HG03342 (cell line): ENCODE measurements at regions not wholly inside any gene's neighbourhood (a gene's known extent, or its start where the extent isn't known, plus 50 kb on each side); places are given as distances from the start of the nearest gene placed in this dataset.
"Not testable (repeated sequence)": the region's sequence is repeated elsewhere in the genome, so short reads cannot be mapped to it uniquely, and the experiment has no call there.

Source experiments
- ATAC-seq: cut with Tn5 transposase; IDR thresholded peaks from one replicate; pipeline ENCODE4 v1.9.1; 2021; ENCODE audit warnings: mild to moderate bottlenecking, moderate library complexity; ENCODE audit not compliant: unreplicated experiment

DNA sequence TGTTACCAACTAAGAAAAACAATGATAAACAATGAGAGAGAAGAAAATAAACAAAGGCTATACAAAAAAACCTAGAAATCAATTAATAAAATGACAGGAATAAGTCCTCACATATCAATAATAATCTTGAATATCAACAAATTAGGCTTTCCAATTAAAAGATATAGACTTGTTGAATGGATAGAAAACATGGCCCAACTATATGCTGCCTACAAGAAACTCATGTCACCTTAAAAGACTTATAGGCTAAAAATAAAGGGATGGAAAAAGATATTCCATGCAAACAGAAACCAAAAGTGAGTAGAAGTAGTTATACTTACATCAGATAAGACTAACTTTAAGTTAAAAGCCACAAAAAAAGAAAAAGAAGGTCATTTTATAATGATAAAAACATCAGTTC lies 183.9 kb downstream of the MYRFL start:
- no peak for ATAC-seq

DNA sequence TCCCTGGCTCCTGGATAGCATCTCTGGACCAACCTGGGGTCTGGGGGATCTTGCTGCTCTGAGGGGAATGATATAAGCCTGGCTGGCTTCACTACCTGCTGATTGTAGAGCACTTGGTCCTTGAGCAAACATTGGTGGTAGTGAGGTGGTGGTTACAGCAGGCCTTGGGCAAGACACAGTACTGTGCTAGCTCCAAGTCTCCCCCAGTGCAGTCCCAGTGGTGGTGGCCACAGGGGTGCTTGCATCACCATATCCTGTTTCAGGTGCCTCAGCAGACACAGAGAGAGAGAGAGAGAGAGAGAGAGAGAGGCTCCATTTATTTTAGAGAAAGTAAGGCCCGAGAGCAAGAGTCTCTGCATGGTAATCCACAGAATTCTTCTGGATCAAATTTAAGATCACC lies 186.3 kb downstream of the MYRFL start:
- ATAC-seq: no peak

DNA sequence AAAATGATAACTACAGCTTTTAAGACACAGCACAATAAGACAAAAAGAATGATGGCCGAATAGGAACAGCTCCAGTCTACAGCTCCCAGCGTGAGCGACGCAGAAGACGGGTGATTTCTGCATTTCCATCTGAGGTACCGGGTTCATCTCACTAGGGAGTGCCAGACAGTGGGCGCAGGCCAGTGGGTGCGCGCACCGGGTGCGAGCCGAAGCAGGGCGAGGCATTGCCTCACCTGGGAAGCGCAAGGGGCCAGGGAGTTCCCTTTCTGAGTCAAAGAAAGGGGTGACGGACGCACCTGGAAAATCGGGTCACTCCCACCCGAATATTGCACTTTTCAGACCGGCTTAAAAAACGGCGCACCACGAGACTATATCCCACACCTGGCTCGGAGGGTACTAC lies 188.0 kb downstream of the MYRFL start:
- not testable (repeated sequence) for ATAC-seq

DNA sequence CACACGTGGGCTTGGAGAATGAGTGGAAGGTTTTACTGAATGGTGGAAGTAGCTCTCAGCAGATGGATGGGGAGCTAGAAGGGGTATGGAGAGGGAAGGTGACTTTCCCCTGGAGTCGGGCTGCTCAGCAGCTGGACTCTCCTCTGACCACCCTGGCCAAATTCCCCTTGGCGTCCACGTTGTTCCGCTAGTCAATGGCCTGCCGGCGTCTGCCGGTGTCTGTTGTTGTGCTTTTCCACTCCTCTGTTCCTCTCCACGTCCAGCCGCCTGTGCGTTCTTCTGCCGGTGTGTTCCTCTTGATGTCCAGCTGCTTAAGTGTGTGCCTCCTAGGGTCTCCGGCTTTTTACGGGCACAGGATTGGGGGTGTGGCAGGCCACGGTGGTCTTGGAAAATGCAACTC lies 203.5 kb downstream of the MYRFL start:
- ATAC-seq: no peak

DNA sequence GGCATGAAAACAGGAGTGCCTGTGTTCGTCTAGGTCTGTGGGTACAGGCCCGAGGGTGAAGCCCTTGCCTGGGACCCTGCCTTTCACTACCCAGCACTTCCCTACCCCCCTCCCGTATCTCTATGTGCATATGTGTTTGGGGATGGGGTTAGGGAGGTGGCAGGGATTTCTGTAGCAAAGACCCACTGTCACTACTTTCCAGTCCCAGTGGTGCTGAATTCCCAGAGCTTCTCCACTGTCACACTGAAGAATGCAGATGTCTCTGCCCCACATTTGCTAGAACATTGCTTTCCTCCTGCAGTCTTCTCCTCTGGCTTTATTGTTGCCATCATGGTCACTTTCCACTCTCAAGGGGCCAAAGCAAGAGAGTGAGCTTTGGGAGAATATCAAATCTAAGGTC lies 203.9 kb downstream of the MYRFL start:
- no peak for ATAC-seq

DNA sequence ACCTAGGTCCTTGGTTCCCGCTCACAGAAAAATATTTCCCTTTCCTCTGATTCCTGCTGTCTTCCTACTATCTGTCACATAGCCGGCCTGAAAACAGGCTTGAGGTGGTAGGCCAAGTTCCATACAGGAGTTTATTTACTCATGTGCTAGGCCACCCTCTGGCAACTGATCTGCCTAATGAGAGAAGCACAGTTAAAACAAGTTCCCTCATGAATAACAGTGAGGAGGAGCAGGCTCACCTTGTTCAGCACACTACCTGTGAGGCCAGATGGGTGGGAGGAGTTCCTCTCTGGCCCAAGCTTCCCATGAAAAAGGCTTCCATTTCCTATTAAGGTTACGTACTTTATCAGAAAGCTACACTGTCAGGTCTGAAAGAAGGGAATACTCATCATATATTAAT lies 206.0 kb downstream of the MYRFL start:
- no peak for ATAC-seq

DNA sequence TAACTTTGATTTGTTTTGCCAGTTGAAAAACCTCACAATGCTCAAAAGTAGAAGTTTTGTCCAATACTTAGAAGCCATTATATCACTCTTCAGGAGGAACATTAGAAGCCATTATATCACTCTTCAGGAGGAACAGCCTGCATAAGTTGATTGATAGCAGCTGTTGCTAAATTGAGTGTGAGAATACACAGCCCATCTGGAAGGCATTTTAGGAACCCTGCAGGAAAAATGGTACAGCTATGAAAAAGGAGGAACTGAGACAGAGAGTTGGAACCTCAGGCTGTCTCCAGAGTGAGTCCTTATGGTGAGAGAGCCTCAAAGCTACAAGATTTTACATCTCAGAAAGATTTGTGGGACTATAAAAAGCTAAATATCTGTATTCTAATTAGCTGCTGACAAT lies 207.0 kb downstream of the MYRFL start:
- ATAC-seq: no peak

DNA sequence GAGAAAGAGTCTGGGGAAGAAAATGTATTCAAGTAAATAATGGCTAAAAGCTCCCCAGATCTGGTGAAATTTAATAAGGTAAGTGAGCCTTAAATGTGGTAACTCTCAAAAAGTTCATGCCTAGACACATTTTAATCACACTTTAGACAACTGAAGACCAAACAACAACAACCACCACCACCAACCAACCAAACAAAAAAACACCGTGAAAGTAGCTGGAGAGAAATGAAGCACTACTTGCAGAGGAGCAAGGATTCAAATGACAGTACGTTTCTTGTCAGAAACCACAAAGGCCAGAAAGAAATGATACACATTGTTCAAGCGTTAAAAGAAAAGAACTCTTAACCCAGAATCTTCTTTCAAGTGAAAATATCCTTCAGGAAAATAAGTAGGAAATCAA lies 208.3 kb downstream of the MYRFL start:
- ATAC-seq: no peak

DNA sequence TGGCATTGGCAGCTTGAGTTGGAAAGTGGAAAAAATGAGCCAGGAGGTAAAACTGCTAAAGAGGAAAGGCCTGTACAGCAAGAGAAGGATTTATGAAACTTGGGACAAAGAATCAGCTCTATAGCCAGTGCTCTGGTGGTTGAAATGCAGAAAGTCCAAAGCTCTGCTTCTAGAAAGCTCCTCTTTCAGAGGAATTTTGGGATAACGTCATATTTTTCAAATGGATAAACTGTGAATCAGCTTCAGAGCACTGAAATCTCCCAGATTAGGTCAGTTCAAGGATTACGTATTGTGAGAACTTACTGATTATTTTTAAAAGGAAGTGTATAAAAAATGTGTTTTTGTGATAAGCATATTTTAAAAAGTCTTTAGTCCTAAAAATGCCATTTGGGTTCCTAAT lies 203.1 kb upstream of the CNOT2 start:
- no peak for ATAC-seq

DNA sequence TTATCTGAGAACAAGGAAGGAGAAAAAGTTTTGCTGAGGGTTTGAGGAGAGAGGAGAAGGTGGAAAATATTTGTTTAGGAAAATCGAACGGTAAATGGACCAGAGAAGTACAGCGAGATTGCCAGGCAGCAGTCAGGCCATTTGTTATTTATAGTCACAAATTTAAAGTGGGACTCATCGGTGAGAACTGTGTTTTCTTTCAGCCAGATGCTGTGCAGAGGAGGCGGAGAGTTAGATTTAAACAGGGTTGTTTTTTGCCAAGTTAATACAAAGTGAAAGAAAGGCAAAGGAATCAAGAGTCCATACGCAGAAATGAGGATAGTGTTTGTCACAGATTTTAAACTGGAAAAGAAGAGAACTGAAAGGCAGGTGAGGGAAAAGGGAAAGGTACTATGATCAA lies 200.6 kb upstream of the CNOT2 start:
- ATAC-seq: no peak

DNA sequence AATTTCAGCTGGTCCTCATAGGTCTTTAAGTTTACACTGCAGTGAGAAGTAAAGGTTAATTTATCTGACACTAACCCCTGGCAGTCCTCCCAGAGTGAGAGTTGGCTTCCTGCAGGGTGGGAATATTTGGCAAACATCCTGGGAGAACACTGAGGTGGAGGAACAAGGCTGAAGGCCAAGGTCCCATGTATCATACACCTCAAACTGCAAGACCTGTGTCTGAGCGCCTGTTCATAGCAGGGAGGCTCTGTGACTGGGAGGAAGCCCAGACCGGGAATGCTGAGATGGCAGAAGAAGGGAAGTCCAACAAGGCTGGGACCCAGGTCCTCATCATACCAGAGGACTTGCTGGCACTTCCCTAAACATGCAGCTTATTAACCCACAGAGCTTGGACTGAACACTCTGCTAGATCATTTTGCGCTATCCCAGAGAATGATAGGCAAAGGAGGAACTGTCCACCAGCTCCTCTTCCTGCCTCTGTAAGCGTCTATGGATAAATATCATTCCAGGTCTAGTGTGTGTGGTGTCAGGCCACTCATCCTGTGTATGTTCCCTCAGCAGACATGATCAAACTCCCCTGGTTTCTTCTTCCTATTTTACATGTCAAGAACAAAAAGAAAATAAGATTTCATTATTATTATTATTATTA lies 199.6 kb upstream of the CNOT2 start:
- no peak for ATAC-seq

DNA sequence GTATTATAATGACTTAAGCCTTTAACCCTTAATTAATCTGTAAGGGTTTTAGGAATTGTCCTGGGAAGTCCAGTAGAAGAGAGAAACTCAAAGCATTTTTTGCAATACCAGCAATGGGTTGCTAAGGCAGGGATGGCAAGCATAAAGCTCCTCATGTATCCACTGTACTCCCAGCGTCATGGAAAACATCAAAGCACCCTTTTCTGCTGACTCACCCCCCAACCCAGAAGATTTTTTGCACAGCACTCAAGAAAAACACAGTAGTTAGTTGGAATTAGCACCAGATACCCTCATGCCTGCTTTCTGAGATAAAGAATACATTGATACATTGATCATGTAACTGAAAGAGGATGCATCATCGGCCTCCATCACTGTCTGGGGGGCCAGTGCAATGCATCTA lies 199.1 kb upstream of the CNOT2 start:
- ATAC-seq: no peak

DNA sequence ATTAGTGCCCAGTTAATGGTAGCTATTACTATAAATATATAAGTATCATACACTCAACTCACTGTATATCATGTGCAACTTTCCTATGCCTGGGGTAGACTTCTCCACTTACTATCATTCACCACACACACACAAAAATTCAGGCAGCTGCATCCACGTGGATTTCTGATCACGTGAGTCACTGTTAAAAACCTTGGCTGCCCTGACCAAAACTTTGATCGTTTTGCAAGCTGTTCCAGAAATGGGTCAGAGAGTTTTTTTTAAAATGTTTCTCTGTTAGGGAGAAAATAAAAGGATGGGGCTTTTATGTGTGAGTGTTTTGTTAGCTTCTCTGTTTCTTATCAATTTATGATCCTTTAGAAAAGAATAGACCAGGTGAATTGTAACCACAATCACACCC lies 198.2 kb upstream of the CNOT2 start:
- ATAC-seq: no peak

DNA sequence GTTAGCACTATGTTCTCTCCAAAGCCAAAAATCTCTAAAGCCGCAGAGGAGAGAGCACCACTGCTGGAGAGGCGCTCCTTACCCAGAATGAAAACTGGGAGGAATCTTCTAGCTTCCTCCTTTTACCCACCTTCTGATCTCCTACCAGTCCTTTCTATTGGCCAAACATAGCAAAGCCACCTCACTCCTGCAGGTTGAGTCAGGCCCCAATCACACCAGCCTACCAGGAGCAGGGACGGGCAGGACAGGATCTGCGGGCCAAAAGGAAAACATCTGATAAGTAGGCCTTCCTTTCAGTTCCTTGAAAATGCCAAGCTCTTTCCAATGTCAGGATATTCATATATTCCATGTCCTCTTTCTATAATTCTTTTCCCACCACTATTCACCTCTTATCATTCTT lies 197.7 kb upstream of the CNOT2 start:
- ATAC-seq: no peak

DNA sequence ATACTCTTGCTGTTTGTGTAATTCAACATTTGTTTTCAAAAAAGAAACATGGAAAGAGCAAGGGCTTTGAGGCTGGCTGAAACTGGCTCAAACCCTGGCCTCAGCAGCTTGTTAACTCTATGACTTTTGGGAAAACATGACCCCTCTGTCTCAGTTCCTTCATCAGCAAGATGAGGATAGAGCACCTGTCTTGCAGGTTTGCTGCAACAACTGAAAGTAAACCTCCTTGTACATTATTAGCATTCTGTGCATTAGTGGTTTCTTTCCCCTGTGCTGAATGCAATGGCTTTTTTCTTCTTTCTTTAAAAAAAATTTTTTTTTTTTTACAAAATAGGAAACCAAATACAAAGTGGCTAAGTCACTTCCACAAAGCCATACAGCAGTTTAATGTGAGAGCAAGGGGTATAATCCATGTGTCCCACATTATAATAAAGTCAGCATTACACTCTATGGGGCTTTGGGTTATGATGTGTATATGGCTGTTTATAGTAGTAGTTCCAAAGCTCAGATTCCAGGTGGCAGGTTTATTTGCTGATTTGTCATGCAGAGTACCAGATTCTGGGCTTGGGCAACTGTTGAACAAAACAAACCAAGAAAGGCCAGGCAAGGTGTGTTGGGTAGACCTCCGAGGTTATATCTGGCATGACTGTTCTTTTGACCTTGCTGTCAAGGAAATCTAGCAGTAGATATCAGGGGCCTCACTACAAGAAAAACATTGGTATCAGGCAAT lies 194.5 kb upstream of the CNOT2 start:
- ATAC-seq: no peak

DNA sequence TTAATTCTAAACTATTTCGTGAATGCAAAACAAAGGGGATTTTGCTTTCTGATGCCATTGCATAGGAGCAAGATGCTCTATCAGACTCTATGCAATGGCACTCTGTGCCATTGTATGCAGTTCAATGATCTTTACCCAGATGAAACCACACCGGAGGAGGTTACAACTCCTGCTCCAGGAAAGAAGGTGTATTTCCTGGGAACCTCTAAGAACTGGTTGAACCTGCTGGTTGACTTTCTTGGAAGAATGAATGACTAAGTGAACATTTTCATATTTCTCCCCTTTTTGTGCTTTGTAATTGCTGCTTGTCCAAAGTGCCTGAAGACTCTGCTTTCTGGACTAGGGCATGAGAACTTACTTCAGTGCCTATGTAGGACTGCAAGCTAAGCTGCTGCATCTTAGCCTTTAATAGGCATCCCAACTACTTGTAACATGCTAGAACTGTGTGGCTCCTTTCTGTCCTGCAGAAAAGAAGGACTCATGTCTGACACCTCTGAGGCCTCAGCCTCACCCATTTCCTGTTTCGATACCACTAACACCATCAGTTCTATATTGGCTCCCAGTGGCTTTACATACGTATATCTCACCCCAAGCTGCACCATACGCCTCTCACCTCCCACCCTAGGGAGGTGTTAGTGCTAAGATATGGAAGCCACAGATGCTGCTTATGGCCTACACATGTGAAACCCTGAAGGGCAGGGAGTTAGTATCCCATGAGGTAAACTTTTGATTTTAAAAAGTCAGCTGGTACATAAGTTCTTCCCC lies 193.5 kb upstream of the CNOT2 start:
- peak; percentile 93 for ATAC-seq

DNA sequence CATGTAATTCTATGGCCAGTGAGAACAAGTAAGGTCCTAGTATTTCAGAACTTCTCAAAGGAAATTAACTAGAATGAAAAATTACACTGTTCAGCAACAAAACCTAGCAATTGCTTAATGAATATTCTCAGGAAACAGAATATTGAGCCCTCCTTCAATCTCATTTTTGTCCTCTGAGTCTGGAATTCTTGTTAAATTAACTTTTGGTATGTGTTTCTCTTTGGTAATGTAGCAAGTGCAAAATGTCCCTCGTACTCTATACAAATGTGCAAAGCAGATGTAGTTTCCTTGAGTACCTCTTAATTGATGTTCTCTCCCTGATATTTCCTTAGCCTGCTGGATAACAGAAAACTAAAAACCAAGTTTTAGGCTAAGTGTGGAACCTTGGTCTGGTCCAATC lies 190.8 kb upstream of the CNOT2 start:
- ATAC-seq: no peak

DNA sequence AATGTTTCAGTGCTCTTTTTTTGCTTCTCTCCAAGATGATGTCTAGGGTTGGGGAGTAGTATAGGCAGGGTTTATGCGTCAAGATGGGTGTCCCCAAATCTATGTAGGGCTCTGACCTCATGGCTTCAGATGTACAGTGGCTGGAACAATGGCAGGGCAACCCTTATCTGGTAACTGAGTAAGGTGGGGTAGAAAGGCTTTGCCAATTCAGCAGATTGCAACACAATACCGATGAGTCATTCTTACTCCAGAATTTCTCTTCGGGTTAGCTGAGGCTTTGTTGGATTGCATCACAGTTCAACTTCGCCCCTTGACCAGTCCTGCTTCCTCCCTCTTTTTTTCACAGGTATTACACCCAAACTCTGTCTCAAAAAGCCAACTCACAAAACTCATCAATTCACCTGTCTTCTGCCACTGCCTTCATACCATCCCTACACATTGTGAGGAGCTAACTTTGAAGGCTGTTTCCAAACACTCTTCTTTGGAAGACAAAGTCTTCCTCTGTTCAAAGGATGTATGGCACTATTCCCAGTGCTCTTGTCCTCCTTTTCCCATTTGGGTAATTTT lies 190.2 kb upstream of the CNOT2 start:
- no peak for ATAC-seq

DNA sequence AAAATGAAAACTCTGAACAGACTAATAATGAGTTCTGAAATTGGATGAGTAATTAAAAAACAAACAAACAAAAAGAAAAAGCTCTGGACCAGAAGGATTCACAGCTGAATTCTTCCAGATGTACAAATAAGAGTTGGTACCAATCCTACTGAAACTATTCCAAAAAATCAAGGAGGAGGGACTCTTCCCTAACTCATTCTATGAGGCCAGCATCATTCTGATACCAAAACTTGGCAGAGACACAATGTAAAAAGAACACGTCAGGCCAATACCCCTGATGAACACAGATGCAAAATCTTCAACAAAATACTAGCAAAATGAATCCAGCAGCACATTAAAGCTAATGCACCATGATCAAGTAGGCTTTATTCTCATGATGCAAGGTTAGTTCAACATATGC lies 183.9 kb upstream of the CNOT2 start:
- ATAC-seq: no peak

DNA sequence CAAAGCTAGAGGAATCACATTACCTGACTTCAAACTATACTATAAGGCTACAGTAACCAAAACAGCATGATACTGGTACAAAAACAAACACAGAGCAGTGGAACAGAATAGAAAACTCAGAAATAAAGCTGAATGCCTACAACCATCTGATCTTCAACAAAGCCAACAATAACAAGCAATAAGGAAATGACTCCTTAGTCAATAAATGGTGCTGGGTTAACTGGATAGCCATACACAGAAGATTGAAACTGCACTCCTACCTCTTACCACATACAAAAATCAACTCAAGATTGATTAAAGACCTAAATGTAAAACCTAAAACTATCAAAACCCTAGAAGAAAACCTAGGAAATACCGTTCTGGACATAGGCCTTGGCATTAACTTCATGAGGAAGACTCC lies 182.6 kb upstream of the CNOT2 start:
- no peak for ATAC-seq

DNA sequence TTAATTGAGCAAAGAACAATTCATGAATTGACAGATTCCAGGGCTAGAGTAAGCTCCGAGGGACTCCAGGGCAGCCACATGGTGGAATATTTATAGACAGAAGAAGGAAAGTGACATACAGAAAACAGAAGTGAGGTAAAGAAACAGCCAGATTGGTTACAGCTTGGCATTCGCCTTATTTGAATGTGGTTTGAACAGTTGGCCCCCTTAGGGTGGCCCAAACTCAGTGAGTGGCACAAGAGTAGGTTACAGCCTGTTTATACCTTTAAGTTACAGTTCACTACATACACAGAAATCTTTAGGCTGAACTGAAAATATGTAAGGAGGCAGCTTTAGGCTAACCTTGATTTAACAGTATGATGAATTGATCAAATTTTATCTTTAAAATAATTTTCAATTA lies 174.5 kb upstream of the CNOT2 start:
- no peak for ATAC-seq
